K562 (cell line): ENCODE measurements at regions not wholly inside any gene's neighbourhood (a gene's known extent, or its start where the extent isn't known, plus 50 kb on each side); places are given as distances from the start of the nearest gene placed in this dataset.

Experiments used
- ATAC-seq: fragments of 200-7000 bp; cut with Tn5 transposase; 3 replicates; pipeline ENCODE4 v1.9.1; 2020; ENCODE audit warnings: moderate library complexity
- BruUV-seq: library from RNA; stranded (reverse); fragments of 400-500 nt; replicated peaks from 2 replicates; lab custom pipeline; 2021; lab: Mats Ljungman, UMichigan
- CTCF ChIA-PET: fragments of 300-600 bp; formaldehyde crosslinking; extraction: SDS; loops from one replicate; lab custom pipeline; 2021; ENCODE audit warnings: low intra/inter-chr PET ratio; lab: Yijun Ruan, JAX
- POLR2A ChIA-PET: fragments of 300-600, 350-650 bp; sonication (Branson Sonifier 250); formaldehyde crosslinking; extraction: SDS; loops from one replicate; lab custom pipeline; 2021; ENCODE audit warnings: antibody characterized with exemption, inconsistent platforms; lab: Yijun Ruan, JAX
- DNase-seq, 4 experiments: peaks; one replicate each; pipeline versions ENCODE4 v3.0.0 to v3.0.0-alpha.2; 2011 to 2018; ENCODE audit warnings: low spot score in 3 of 4, mixed read lengths in 3 of 4; ENCODE audit errors: extremely low read depth in 1 of 4
- FAIRE-seq: peaks from 2 replicates; lab custom pipeline; 2011; peaks lifted over from hg19 to GRCh38; lab: Jason Lieb, UNC
- H2AFZ ChIP-seq: 2 replicates; pipeline ENCODE4 v1.6.0; 2011; ENCODE audit warnings: low read depth, low read length, control low read depth, inconsistent platforms
- H3K27ac ChIP-seq: fragments of 200-600 bp; 3 replicates; pipeline ENCODE4 v1.8.0; 2011; ENCODE audit warnings: low read depth, mild to moderate bottlenecking, control low read depth, inconsistent platforms, low read length, moderate library complexity, mixed read lengths; ENCODE audit errors: extremely low read depth
- H3K27me3 ChIP-seq, 2 experiments: fragments of 300-600 bp in 1 of 2; 2 replicates in 1 of 2; 3 replicates in 1 of 2; pipeline versions ENCODE4 v1.6.0 to v1.8.0; 2011; ENCODE audit warnings: inconsistent platforms in 2 of 2, low read length in 2 of 2, mild to moderate bottlenecking in 1 of 2, mixed read lengths in 1 of 2, moderate library complexity in 1 of 2; ENCODE audit not compliant: control insufficient read depth in 2 of 2, insufficient read depth in 2 of 2
- H3K36me3 ChIP-seq: fragments of 300-600 bp; 3 replicates; pipeline ENCODE4 v1.8.0; 2011; ENCODE audit warnings: mild to moderate bottlenecking, low read length, inconsistent platforms; ENCODE audit not compliant: control insufficient read depth, insufficient read depth
- H3K4me1 ChIP-seq, 2 experiments: fragments of 200-600 bp in 1 of 2; replicated peaks in 1 of 2; 2 replicates in 1 of 2; 3 replicates in 1 of 2; pipeline versions ENCODE4 v1.5.1 to v1.8.0; 2011; ENCODE audit warnings: inconsistent platforms in 2 of 2, low read length in 2 of 2, mild to moderate bottlenecking in 1 of 2, mixed read lengths in 1 of 2, moderate library complexity in 1 of 2; ENCODE audit not compliant: control insufficient read depth in 2 of 2, insufficient read depth in 2 of 2
- H3K4me2 ChIP-seq: 2 replicates; pipeline ENCODE4 v1.6.1; 2011; ENCODE audit warnings: low read length, control low read depth, inconsistent platforms, mixed read lengths; ENCODE audit not compliant: insufficient read depth
- H3K4me3 ChIP-seq: fragments of 200-600 bp; sonication (generic), shearing (Covaris generic); 2 replicates; pipeline ENCODE4 v1.5.1; 2016; ENCODE audit warnings: control low read depth, inconsistent platforms
- H3K79me2 ChIP-seq: fragments of 200-600 bp; 3 replicates; pipeline ENCODE4 v1.8.0; 2011; ENCODE audit warnings: low read length, inconsistent platforms; ENCODE audit not compliant: control insufficient read depth, insufficient read depth
- H3K9ac ChIP-seq, 2 experiments: 2 replicates each; pipeline versions ENCODE4 v1.6.0 to v1.6.1; 2011; ENCODE audit warnings: low read depth in 2 of 2, low read length in 2 of 2, control low read depth in 1 of 2, inconsistent platforms in 1 of 2, mild to moderate bottlenecking in 1 of 2, mixed read lengths in 1 of 2; ENCODE audit not compliant: insufficient read depth in 1 of 2
- H3K9me1 ChIP-seq: one replicate; pipeline ENCODE4 v1.6.0; 2011; ENCODE audit warnings: inconsistent platforms, mild to moderate bottlenecking, low read length, moderate library complexity; ENCODE audit not compliant: control insufficient read depth, insufficient read depth
- H3K9me3 ChIP-seq: replicated peaks from 2 replicates; pipeline ENCODE4 v1.5.1; 2011; ENCODE audit warnings: low read depth, low read length, inconsistent platforms; ENCODE audit not compliant: control insufficient read depth, insufficient read depth
- H4K20me1 ChIP-seq: replicated peaks from 2 replicates; pipeline ENCODE4 v1.6.1; 2011; ENCODE audit warnings: low read length, inconsistent platforms, mixed read lengths; ENCODE audit not compliant: control insufficient read depth, insufficient read depth
- ARID2 ChIP-seq: fragments of 450-650 bp; IDR thresholded peaks from 2 replicates; pipeline ENCODE4 v1.6.1; 2017; ENCODE audit warnings: antibody characterized with exemption, mild to moderate bottlenecking
- BACH1 ChIP-seq: fragments of 200-800 bp; sonication (Bioruptor generic); IDR thresholded peaks from 2 replicates; pipeline ENCODE4 v1.6.1; 2016; ENCODE audit warnings: missing genetic modification characterization, missing compliant biosample characterization
- BMI1 ChIP-seq: fragments of 150-350 bp; IDR thresholded peaks from 2 replicates; pipeline ENCODE4 v1.6.1; 2014; ENCODE audit warnings: low read length
- DPF2 ChIP-seq: fragments of 450-650 bp; IDR thresholded peaks from 2 replicates; pipeline ENCODE4 v1.6.1; 2016
- EGR1 ChIP-seq: fragments of 450-650 bp; conservative IDR thresholded peaks from 2 replicates; pipeline ENCODE4 v1.6.1; 2017; ENCODE audit warnings: mild to moderate bottlenecking
- ESRRB ChIP-seq: fragments of 250-450 bp; sonication (Bioruptor Pico); IDR thresholded peaks from 2 replicates; pipeline ENCODE4 v1.5.0; 2020; ENCODE audit warnings: mild to moderate bottlenecking, moderate library complexity, borderline replicate concordance
- ETV6 ChIP-seq, 3 experiments: fragments of 150-350 bp in 1 of 3; sonication (generic) in 1 of 3; formaldehyde crosslinking in 1 of 3; IDR thresholded peaks; 2 replicates each; pipeline versions ENCODE4 v1.6.1 to v1.8.0; 2014 to 2022; ENCODE audit warnings: borderline replicate concordance in 2 of 3, low read depth in 2 of 3, antibody characterized with exemption in 1 of 3, low read length in 1 of 3, mild to moderate bottlenecking in 1 of 3, missing genetic modification reagents in 1 of 3
- IFI16 ChIP-seq: fragments of 250-450 bp; sonication (Bioruptor Pico); IDR thresholded peaks from 2 replicates; pipeline ENCODE4 v2.1.2; 2022; ENCODE audit warnings: mild to moderate bottlenecking, inconsistent platforms
- IRF1 ChIP-seq: sonication (generic); formaldehyde crosslinking; IDR thresholded peaks from 2 replicates; pipeline ENCODE4 v1.8.0; 2022; ENCODE audit warnings: missing genetic modification reagents, mild to moderate bottlenecking, borderline replicate concordance
- KDM1A ChIP-seq, 2 experiments: fragments of 450-650 bp; IDR thresholded peaks; 2 replicates each; pipeline ENCODE4 v1.6.1; 2016; ENCODE audit warnings: mild to moderate bottlenecking in 2 of 2
- MCM2 ChIP-seq: fragments of 450-650 bp; IDR thresholded peaks from 2 replicates; pipeline ENCODE4 v1.6.1; 2017; ENCODE audit warnings: low read depth, mild to moderate bottlenecking
- NCOA4 ChIP-seq: fragments of 450-650 bp; IDR thresholded peaks from 2 replicates; pipeline ENCODE4 v1.6.1; 2018; ENCODE audit warnings: mild to moderate bottlenecking; ENCODE audit not compliant: partially characterized antibody
- RBFOX2 ChIP-seq: fragments of 200-400 bp; formaldehyde crosslinking; IDR thresholded peaks from 2 replicates; pipeline ENCODE4 v1.6.1; 2017; ENCODE audit warnings: low read depth, mild to moderate bottlenecking, low read length, moderate library complexity
- YBX1 ChIP-seq: fragments of 450-650 bp; IDR thresholded peaks from 2 replicates; pipeline ENCODE4 v1.7.1; 2016; ENCODE audit warnings: mild to moderate bottlenecking
- ZBTB2 ChIP-seq: fragments of 450-650 bp; IDR thresholded peaks from 2 replicates; pipeline ENCODE4 v1.6.1; 2016; ENCODE audit warnings: antibody characterized with exemption
- ZBTB9 ChIP-seq: fragments of 450-650 bp; formaldehyde crosslinking; IDR thresholded peaks from 2 replicates; pipeline ENCODE4 v1.4.0; 2020; ENCODE audit warnings: mild to moderate bottlenecking, moderate library complexity
- ZC3H11A ChIP-seq: IDR thresholded peaks from 2 replicates; pipeline ENCODE4 v1.6.1; 2012; ENCODE audit warnings: low read depth, low read length, improper control_type of control experiment
- ZNF165 ChIP-seq: fragments of 250-450 bp; sonication (Bioruptor Pico); IDR thresholded peaks from 2 replicates; pipeline ENCODE4 v1.4.0; 2020; ENCODE audit warnings: borderline replicate concordance
- WGBS: fragments of 100-300 bp; shearing (Covaris generic); methylation state at CpG from one replicate; pipeline ENCODE4 v1.1.6; 2016; ENCODE audit warnings: low coverage, mixed read lengths; ENCODE audit not compliant: insufficient coverage; ENCODE audit errors: missing lambda C conversion rate; 5-methylcytosine and 5-hydroxymethylcytosine counted together
- in situ Hi-C: fragments of 300-500 bp; cut with MboI; formaldehyde crosslinking; loops from 4 replicates; pipeline ENCODE4 v1.15.0; 2018; ENCODE audit warnings: inconsistent platforms, mixed read lengths
- intact Hi-C: fragments of 100-400 bp; cut with micrococcal nuclease; formaldehyde crosslinking; loops from 2 replicates; pipeline ENCODE4 v1.14.2; 2022

- TF ChIP-seq EGR1 (peak; percentile 55; the same call in 1 of the 2 replicates), ETV6 (IDR thresholded peaks at IDR 0.05; ENCODE audit: borderline replicate concordance in 1 of 2, low read depth in 2 of 2, low read length in 1 of 2) (no peak), ETV6 (CRISPR knock-in tag; IDR thresholded peaks at IDR 0.05; ENCODE audit: borderline replicate concordance) (no peak), ZBTB2 (0 out of 2 replicates have a peak, but pooled peaks have one; percentile 19), MCM2 (no peak), DPF2 (no peak), ESRRB (CRISPR knock-in tag) (no peak)
Observed at GRCh38 chr16:85387731-85388295, 225.3 kb upstream of the GSE1 start (continued).

GRCh38 chr16:85389679-85390470 lies 223.2 kb upstream of the GSE1 start:
- POLR2A ChIA-PET: interaction anchor here (0.9 to 1.7 kb wide), 4 partner anchors 11 to 35 kb away, joined by 3 to 10 read pairs (median 4); no protein-coding TSS in a partner anchor
- BruUV-seq: no TSS peak
- ATAC-seq (no peak), DNase-seq (no peak), FAIRE-seq (no peak)
- H3K4me1 ChIP-seq: peaks cover 33 to 73% of the 10 kb centered on the region in 2 experiments
- peak overlapping the region in 1 of 2 experiments; percentile 80; a peak in 2 of 4 replicates for H3K9ac ChIP-seq
- WGBS: 64% methylated on average over 19 of the region's 19 CpGs
- no peak overlapping the region for H2AFZ ChIP-seq
- no peaks in the 10 kb centered on the region for H3K36me3 ChIP-seq
- H3K79me2 ChIP-seq: no peaks in the 10 kb centered on the region; the same call in 2 of the 3 replicates
- H3K4me2 ChIP-seq: peak overlapping the region; percentile 29; the same call in 1 of the 2 replicates
- H3K27me3 ChIP-seq: no peaks in the 10 kb centered on the region
- H4K20me1 ChIP-seq: no peaks in the 10 kb centered on the region; the same call in 1 of the 2 replicates
- CTCF ChIA-PET: no interaction called here
- no peaks in the 10 kb centered on the region for H3K9me3 ChIP-seq
- intact Hi-C loops (loop anchor here (5.0 kb wide), 1 partner anchor 73 kb away; no protein-coding TSS in a partner anchor), in situ Hi-C loops (no loop called here)
- no peak overlapping the region for H3K4me3 ChIP-seq
- H3K9me1 ChIP-seq: no peaks in the 10 kb centered on the region
- H3K27ac ChIP-seq: peak overlapping the region; percentile 43; the same call in 1 of the 3 replicates
- TF ChIP-seq YBX1 (no peak), ARID2 (no peak), BMI1 (no peak), BACH1 (tag) (0 out of 2 replicates have a peak, but pooled peaks have one; percentile 23), IFI16 (no peak), IRF1 (CRISPR knock-in tag) (no peak), ZC3H11A (no peak), ZNF165 (CRISPR knock-in tag) (no peak), RBFOX2 (no peak), NCOA4 (no peak), KDM1A (IDR thresholded peaks at IDR 0.05) (peak; percentile 71 to 89), ZBTB9 (CRISPR knock-in tag) (no peak)
